HEK293 (cell line): ENCODE measurements at regions not wholly inside any gene's neighbourhood (a gene's known extent, or its start where the extent isn't known, plus 50 kb on each side); places are given as distances from the start of the nearest gene placed in this dataset.

Source experiments
- CTCF ChIA-PET: fragments of 350-600 bp; formaldehyde crosslinking; extraction: SDS; loops from one replicate; lab custom pipeline; 2021; ENCODE audit warnings: antibody characterized with exemption; lab: Yijun Ruan, JAX
- POLR2A ChIA-PET: fragments of 300-600 bp; formaldehyde crosslinking; extraction: SDS; loops from one replicate; lab custom pipeline; 2020; ENCODE audit warnings: antibody characterized with exemption, inconsistent platforms; lab: Yijun Ruan, JAX
- H3K27ac ChIP-seq: fragments of 200-500 bp; sonication (Bioruptor generic); 2 replicates; pipeline ENCODE4 v1.5.1; 2014; ENCODE audit warnings: low read depth, low read length, control low read depth, inconsistent platforms; ENCODE audit errors: extremely low read depth
- H3K36me3 ChIP-seq, 2 experiments: fragments of 200-500 bp in 1 of 2; sonication (Bioruptor generic) in 1 of 2; 1 replicate in 1 of 2; 2 replicates in 1 of 2; pipeline ENCODE4 v1.5.1; 2014 to 2017; ENCODE audit warnings: inconsistent platforms in 2 of 2, low read length in 2 of 2; ENCODE audit not compliant: control insufficient read depth in 2 of 2, insufficient read depth in 1 of 2
- H3K4me1 ChIP-seq: fragments of 200-500 bp; sonication (Bioruptor generic); 2 replicates; pipeline ENCODE4 v1.5.1; 2014; ENCODE audit warnings: mild to moderate bottlenecking, low read length, inconsistent platforms; ENCODE audit not compliant: control insufficient read depth, insufficient read depth
- H3K4me3 ChIP-seq: 2 replicates; pipeline ENCODE4 v1.5.1; 2011; ENCODE audit warnings: low read depth, mild to moderate bottlenecking, control low read depth, low read length, moderate library complexity
- H3K9me3 ChIP-seq: fragments of 200-500 bp; sonication (Bioruptor generic); 2 replicates; pipeline ENCODE4 v1.5.1; 2014; ENCODE audit warnings: low read depth, low read length, inconsistent platforms; ENCODE audit not compliant: control insufficient read depth, insufficient read depth
- GFI1B ChIP-seq: fragments of 450-650 bp; formaldehyde crosslinking; IDR thresholded peaks from 2 replicates; pipeline ENCODE4 v1.5.1; 2016; ENCODE audit warnings: missing biosample characterization, missing genetic modification characterization
- GLIS1 ChIP-seq: fragments of 450-650 bp; formaldehyde crosslinking; IDR thresholded peaks from 2 replicates; pipeline ENCODE4 v1.5.1; 2016; ENCODE audit warnings: missing biosample characterization, missing genetic modification characterization
- KLF16 ChIP-seq: fragments of 450-650 bp; formaldehyde crosslinking; IDR thresholded peaks from 2 replicates; pipeline ENCODE4 v1.5.1; 2017; ENCODE audit warnings: missing biosample characterization, missing genetic modification characterization
- KLF8 ChIP-seq: fragments of 450-650 bp; formaldehyde crosslinking; IDR thresholded peaks from 2 replicates; pipeline ENCODE4 v1.5.1; 2016; ENCODE audit warnings: missing biosample characterization, missing genetic modification characterization
- SP3 ChIP-seq: fragments of 450-650 bp; formaldehyde crosslinking; IDR thresholded peaks from 2 replicates; pipeline ENCODE4 v1.5.1; 2016; ENCODE audit warnings: missing biosample characterization, missing genetic modification characterization
- ZBTB17 ChIP-seq: fragments of 450-650 bp; formaldehyde crosslinking; IDR thresholded peaks from 2 replicates; pipeline ENCODE4 v1.5.1; 2016; ENCODE audit warnings: missing biosample characterization, missing genetic modification characterization
- ZBTB48 ChIP-seq: fragments of 450-650 bp; formaldehyde crosslinking; IDR thresholded peaks from 2 replicates; pipeline ENCODE4 v1.5.1; 2016; ENCODE audit warnings: missing biosample characterization, missing genetic modification characterization
- ZBTB49 ChIP-seq: fragments of 450-650 bp; formaldehyde crosslinking; IDR thresholded peaks from 2 replicates; pipeline ENCODE4 v1.5.1; 2016; ENCODE audit warnings: missing biosample characterization, missing genetic modification characterization, low read depth
- ZBTB8A ChIP-seq: fragments of 450-650 bp; formaldehyde crosslinking; IDR thresholded peaks from 2 replicates; pipeline ENCODE4 v1.5.1; 2016; ENCODE audit warnings: missing biosample characterization, missing genetic modification characterization
- ZFP69B ChIP-seq: fragments of 450-650 bp; formaldehyde crosslinking; IDR thresholded peaks from 2 replicates; pipeline ENCODE4 v1.5.1; 2016; ENCODE audit warnings: missing biosample characterization, missing genetic modification characterization
- ZNF155 ChIP-seq: fragments of 450-650 bp; formaldehyde crosslinking; IDR thresholded peaks from 2 replicates; pipeline ENCODE4 v1.5.1; 2016; ENCODE audit warnings: missing biosample characterization, missing genetic modification characterization
- ZNF24 ChIP-seq: fragments of 450-650 bp; formaldehyde crosslinking; IDR thresholded peaks from 2 replicates; pipeline ENCODE4 v1.5.1; 2016; ENCODE audit warnings: missing biosample characterization, missing genetic modification characterization
- ZNF26 ChIP-seq: fragments of 450-650 bp; formaldehyde crosslinking; IDR thresholded peaks from 2 replicates; pipeline ENCODE4 v1.5.1; 2016; ENCODE audit warnings: missing biosample characterization, missing genetic modification characterization
- ZNF274 ChIP-seq, 2 experiments: fragments of 200-500 bp in 1 of 2; fragments of 450-650 bp in 1 of 2; sonication (Bioruptor generic) in 1 of 2; formaldehyde crosslinking in 1 of 2; IDR thresholded peaks; 2 replicates each; pipeline versions ENCODE4 v1.5.1 to v1.6.1; 2014 to 2016; ENCODE audit warnings: borderline replicate concordance in 1 of 2, inconsistent platforms in 1 of 2, low read length in 1 of 2, missing biosample characterization in 1 of 2, missing genetic modification characterization in 1 of 2
- ZNF548 ChIP-seq: fragments of 450-650 bp; formaldehyde crosslinking; IDR thresholded peaks from 2 replicates; pipeline ENCODE4 v1.5.1; 2016; ENCODE audit warnings: missing biosample characterization, missing genetic modification characterization
- ZNF837 ChIP-seq: fragments of 450-650 bp; formaldehyde crosslinking; IDR thresholded peaks from 2 replicates; pipeline ENCODE4 v1.5.1; 2016; ENCODE audit warnings: missing biosample characterization, missing genetic modification characterization
- ZNF843 ChIP-seq: fragments of 450-650 bp; formaldehyde crosslinking; IDR thresholded peaks from 2 replicates; pipeline ENCODE4 v1.5.1; 2016; ENCODE audit warnings: missing biosample characterization, missing genetic modification characterization
- TF ChIP-seq, protein P1 (sequence below): fragments of 450-650 bp; formaldehyde crosslinking; IDR thresholded peaks from 2 replicates; pipeline ENCODE4 v1.5.1; 2016; ENCODE audit warnings: missing biosample characterization, missing genetic modification characterization
- TF ChIP-seq, protein P2 (sequence below): fragments of 450-650 bp; formaldehyde crosslinking; IDR thresholded peaks from 2 replicates; pipeline ENCODE4 v1.5.1; 2016; ENCODE audit warnings: missing biosample characterization, missing genetic modification characterization
- TF ChIP-seq, protein P3 (sequence below): fragments of 450-650 bp; formaldehyde crosslinking; IDR thresholded peaks from 2 replicates; pipeline ENCODE4 v1.5.1; 2016; ENCODE audit warnings: missing biosample characterization, missing genetic modification characterization
- TF ChIP-seq, protein P4 (sequence below): fragments of 450-650 bp; formaldehyde crosslinking; IDR thresholded peaks from 2 replicates; pipeline ENCODE4 v1.5.1; 2016; ENCODE audit warnings: missing biosample characterization, missing genetic modification characterization

GRCh38 chr1:218068241-218068640 lies 216.9 kb upstream of the RRP15 start:
- POLR2A ChIA-PET = no interaction called here
- no peak overlapping the region for H3K27ac ChIP-seq

DNA sequence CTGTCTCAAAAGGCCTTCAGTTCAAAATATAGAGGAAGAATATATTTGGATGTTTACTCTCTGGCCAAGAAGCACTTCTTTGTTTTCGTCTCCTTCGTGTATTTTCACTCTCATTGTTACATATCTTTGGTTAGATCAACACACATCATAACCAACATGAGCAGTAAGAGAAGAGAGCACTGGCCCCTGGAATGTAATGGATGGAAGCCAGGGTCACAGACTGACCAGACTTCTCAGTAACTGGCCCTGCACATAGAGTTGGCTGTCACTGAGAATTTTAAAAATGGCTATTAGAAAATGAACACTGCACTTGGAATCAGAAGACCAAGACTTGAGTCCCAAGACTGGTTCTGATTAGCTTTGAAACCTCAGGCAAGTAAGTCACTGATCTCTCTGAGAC lies 215.9 kb upstream of the RRP15 start:
- no peak for TF ChIP-seq GFI1B (tag by site-specific recombination)
- TF ChIP-seq SP3 (tag by site-specific recombination) = no peak
- no peak for TF ChIP-seq ZNF274 (IDR thresholded peaks at IDR 0.05; ENCODE audit: low read length)
- no peak for TF ChIP-seq ZNF274 (tag by site-specific recombination; IDR thresholded peaks at IDR 0.05; ENCODE audit: borderline replicate concordance)
- TF ChIP-seq, protein P1, sequence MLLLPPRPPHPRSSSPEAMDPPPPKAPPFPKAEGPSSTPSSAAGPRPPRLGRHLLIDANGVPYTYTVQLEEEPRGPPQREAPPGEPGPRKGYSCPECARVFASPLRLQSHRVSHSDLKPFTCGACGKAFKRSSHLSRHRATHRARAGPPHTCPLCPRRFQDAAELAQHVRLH = no peak
- TF ChIP-seq, all 188 proteins: peak for 0
- Histone ChIP-seq H3K9me3 (no peaks in the 10 kb centered on the region), H3K27ac (no peak overlapping the region), H3K4me3 (no peak overlapping the region), H3K4me1 (no peaks in the 10 kb centered on the region), H3K36me3 (no peaks in the 10 kb centered on the region)
- POLR2A ChIA-PET = no interaction called here
- CTCF ChIA-PET = interaction anchor here (1.1 kb wide), 1 partner anchor 322 kb away, joined by 3 read pairs; no protein-coding TSS in a partner anchor

More at GRCh38 chr1:218068241-218068640, 216.9 kb upstream of the RRP15 start:
- CTCF ChIA-PET = no interaction called here
- TF ChIP-seq, protein P2, sequence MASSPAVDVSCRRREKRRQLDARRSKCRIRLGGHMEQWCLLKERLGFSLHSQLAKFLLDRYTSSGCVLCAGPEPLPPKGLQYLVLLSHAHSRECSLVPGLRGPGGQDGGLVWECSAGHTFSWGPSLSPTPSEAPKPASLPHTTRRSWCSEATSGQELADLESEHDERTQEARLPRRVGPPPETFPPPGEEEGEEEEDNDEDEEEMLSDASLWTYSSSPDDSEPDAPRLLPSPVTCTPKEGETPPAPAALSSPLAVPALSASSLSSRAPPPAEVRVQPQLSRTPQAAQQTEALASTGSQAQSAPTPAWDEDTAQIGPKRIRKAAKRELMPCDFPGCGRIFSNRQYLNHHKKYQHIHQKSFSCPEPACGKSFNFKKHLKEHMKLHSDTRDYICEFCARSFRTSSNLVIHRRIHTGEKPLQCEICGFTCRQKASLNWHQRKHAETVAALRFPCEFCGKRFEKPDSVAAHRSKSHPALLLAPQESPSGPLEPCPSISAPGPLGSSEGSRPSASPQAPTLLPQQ (tag by site-specific recombination) = no peak
- TF ChIP-seq ZNF24 (tag by site-specific recombination) = no peak
- no peak for TF ChIP-seq ZNF26 (tag by site-specific recombination)
- no peak for TF ChIP-seq ZNF843 (tag by site-specific recombination)
- TF ChIP-seq ZBTB49 (tag by site-specific recombination) = no peak
- TF ChIP-seq ZNF837 = no peak
- TF ChIP-seq ZFP69B (tag by site-specific recombination) = no peak
- no peak for TF ChIP-seq ZNF548 (tag by site-specific recombination)
- no peak for TF ChIP-seq ZBTB17 (tag by site-specific recombination)
- no peak for TF ChIP-seq ZNF155 (tag by site-specific recombination)
- no peak for TF ChIP-seq KLF16
- TF ChIP-seq, all 188 proteins: peak for 0
- Histone ChIP-seq H3K4me1 (no peaks in the 10 kb centered on the region), H3K36me3 (no peaks in the 10 kb centered on the region), H3K9me3 (no peaks in the 10 kb centered on the region), H3K4me3 (no peak overlapping the region)

DNA sequence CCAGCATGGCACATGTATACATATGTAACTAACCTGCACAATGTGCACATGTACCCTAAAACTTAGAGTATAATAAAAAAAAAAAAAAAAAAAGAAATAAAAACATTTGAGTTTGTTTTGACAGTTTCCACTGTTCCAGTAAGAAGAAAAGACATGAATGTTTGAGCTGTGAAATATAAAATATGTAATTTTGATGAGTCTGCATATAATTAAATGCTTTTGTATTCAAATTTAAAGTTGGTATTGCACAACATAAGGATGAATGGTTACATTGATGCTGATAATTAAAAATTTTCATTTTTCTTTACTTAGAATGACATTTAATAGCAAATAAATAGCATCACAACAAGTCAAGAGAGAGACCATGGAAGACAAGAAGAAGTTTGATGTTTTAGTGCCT lies 212.0 kb upstream of the RRP15 start:
- ChIA-PET POLR2A (no interaction called here), CTCF (no interaction called here)
- H3K4me3 ChIP-seq = no peak overlapping the region
- H3K36me3 ChIP-seq = no peaks in the 10 kb centered on the region
- no peak overlapping the region for H3K27ac ChIP-seq
- no peaks in the 10 kb centered on the region for H3K4me1 ChIP-seq
- no peak for TF ChIP-seq ZBTB17 (tag by site-specific recombination)
- TF ChIP-seq, protein P3, sequence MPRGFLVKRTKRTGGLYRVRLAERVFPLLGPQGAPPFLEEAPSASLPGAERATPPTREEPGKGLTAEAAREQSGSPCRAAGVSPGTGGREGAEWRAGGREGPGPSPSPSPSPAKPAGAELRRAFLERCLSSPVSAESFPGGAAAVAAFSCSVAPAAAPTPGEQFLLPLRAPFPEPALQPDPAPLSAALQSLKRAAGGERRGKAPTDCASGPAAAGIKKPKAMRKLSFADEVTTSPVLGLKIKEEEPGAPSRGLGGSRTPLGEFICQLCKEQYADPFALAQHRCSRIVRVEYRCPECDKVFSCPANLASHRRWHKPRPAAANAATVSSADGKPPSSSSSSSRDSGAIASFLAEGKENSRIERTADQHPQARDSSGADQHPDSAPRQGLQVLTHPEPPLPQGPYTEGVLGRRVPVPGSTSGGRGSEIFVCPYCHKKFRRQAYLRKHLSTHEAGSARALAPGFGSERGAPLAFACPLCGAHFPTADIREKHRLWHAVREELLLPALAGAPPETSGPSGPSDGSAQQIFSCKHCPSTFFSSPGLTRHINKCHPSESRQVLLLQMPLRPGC (tag by site-specific recombination) = no peak
- no peak for TF ChIP-seq GLIS1 (tag by site-specific recombination)
- TF ChIP-seq, protein P4, sequence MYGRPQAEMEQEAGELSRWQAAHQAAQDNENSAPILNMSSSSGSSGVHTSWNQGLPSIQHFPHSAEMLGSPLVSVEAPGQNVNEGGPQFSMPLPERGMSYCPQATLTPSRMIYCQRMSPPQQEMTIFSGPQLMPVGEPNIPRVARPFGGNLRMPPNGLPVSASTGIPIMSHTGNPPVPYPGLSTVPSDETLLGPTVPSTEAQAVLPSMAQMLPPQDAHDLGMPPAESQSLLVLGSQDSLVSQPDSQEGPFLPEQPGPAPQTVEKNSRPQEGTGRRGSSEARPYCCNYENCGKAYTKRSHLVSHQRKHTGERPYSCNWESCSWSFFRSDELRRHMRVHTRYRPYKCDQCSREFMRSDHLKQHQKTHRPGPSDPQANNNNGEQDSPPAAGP (tag by site-specific recombination) = no peak
- TF ChIP-seq KLF8 (tag by site-specific recombination) = no peak
- TF ChIP-seq ZBTB8A = no peak
- TF ChIP-seq ZBTB48 (tag by site-specific recombination) = no peak
- H3K9me3 ChIP-seq = no peaks in the 10 kb centered on the region
